ENCODE measurements at regions not wholly inside any gene's neighbourhood (a gene's known extent, or its start where the extent isn't known, plus 50 kb on each side); places are given as distances from the start of the nearest gene placed in this dataset.

DNA sequence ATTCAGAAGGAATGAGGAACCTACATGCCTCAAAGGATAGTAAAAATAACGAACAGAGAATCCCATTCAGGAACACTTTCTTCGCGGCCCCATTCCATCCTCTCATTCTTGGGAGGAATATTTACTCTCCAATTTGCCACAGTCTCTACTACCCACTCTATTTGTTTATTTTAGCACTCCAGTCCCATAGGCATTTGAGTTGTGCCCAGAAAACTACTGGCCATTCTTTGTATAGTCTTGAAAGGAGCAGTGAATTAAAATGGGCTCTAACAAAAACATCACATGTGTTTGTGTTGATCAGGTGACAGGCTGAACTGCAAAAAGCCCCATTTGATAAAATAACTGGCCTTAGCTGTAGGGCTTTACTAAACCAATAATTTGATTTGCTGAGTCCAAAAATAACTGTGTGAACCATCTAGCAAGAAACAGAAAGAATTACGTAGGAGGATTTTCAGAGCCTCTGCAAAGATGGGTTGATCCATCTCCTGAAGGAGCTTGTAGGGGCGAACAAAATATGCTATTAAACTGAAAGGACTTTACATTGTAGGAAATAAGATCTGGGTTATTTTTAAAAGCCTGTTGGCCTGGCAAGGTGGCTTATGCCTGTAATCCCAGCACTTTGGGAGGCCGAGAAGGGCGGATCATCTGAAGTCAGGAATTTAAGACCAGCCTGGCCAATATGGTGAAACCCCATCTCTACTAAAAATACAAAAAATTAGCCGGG lies 142.3 kb upstream of the CPNE8 start:
- no peak for DNase-seq (ENCODE audit: low read depth, low spot score)

DNA sequence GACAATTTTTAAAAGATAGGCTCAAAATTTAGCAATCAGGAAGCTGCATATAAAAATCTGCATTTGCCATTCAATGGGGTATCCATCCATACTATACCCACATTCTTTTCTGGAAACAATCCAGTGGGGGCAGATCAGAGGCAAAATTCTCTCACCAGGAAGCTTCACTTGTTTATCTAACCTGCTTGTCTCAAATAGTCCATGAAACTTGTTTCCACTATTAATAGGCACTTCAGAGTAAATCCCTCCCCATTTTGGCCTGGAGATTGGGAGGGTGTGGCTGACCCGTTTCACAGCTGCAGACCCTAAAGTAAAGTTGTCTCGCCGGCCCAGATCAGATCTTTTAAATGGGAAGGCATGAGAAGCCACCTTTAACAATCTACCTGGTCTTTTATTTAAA lies 139.4 kb upstream of the CPNE8 start:
- DNase-seq (ENCODE audit: low read depth, low spot score), result no peak

DNA sequence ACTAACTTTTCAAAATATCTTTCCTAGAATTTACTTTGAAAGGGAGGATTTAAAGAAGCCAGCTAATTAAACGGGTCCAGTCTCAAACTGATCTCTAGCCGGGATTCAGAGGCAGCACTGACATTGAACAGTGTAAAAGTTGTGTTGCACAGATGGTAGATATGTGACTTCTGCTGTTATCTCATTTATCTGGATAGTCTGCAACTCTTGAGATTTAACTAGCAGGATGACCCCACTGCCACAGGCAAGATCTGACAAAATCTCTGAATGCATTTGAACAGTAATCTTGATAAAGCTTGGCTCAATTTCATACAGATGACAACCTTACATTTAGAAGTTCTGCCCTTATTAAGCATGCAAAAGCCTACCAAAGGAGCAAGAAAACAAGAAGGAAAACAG lies 138.0 kb upstream of the CPNE8 start:
- no peak for DNase-seq (ENCODE audit: low read depth, low spot score)

DNA sequence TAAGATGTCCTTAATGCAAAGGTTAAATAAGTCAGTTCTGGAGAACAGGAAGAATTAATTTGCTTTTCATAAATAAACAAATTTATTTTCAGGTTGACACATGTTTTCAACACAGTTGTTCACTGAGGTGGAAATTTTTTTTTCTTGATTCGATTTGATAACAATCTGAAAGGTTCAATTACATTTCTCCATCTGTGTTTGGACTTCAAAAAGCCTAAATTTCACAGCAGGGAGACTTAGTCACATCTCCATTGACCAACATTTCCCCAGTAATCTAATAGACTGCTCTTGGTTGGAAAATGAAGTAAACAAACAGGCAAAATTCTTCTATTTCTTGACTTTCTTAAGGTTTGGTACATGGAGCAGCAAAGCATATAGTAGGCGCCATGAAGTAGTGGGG lies 134.9 kb upstream of the CPNE8 start:
- DNase-seq (ENCODE audit: low read depth, low spot score), result no peak

DNA sequence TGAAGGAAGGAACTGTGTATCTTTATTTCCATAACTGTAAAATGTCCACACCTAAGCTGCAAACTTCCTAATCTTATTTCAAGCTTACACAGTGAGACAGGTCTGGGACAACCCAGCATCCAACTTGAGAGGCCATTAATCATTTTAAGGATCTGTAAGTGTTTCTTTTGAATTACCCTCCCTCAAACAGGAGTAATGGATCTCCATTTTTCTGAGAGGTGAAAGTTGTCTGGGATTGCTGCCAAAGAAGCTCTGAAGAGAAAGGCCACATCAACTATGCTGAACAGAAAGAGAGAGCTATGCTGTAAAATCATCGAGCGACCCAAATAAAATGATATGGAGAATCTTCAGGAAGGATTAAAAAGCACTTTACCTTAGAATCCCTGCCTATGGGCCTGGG lies 131.7 kb upstream of the CPNE8 start:
- DNase-seq (ENCODE audit: low read depth, low spot score), result no peak

DNA sequence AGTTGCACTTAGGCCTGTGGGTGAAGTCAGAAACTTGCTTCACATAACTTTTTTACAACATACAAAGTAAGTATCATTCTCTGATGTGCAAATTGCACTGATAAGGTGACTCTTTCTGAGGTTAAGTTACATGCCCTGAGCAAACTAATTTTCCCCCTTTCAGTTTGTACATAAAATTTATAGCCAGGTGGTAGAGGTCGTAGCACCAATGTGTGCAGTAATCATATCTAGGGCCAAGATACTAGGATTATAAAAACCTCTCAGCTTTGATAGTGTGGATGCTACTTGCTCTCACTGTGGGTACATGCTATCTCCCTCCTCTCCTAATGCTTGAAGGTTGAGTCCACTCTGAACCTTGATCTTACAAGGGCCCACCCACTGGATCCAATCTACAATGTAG lies 130.7 kb upstream of the CPNE8 start:
- DNase-seq (ENCODE audit: low read depth, low spot score), result no peak

DNA sequence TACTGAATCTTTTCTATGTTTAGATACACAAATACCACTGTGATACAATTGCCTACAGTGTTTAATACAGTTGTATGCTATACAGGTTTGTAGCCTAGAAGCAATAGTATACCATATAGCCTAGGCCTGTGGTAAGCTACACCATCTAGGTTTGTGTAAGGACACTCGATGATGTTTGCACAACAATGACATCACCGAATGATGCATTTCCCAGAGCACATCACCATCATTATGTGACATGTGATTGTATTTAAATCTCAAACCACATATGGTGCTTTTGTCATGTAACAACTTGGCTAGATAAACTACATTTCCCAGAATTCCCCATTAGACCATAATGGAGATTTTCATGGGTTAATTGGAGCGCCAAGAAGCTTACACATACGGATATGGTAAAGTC lies 128.4 kb upstream of the CPNE8 start:
- DNase-seq (ENCODE audit: low read depth, low spot score), result no peak

DNA sequence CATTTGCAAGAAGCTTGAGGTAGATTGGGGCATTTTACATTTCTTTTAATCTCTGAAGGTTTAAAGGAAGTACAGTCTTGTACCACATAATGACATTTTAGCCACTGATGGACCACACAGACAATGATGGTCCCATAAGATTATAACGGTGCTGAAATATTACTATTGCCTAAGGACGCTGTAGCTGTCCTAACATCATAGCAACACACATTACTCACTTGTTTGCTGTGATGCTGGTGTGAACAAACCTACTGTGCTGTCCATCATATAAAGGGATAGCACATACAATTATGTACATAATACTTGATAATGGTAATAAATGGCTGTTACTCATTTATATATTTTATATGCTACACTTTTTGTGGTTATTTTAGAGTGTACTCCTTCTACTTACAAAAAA lies 127.1 kb upstream of the CPNE8 start:
- DNase-seq (ENCODE audit: low read depth, low spot score), result no peak

DNA sequence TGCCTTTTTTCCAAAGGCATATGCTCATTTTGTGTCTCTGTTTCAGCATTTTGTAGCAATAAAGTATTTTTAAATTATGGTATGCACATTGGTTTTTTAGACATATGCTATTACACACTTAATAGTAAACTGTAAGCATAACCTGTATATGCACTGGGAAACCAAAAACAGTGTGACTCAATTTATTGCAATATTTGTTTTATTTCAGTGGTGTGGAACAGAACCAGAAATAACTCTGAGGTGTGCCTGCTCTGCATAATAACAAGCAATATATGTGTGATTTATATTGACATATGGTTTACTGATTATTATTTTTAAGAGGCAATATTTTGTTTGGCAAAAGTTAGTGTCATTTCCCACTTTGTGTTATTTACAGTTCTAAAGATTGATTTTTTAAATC lies 126.6 kb upstream of the CPNE8 start:
- DNase-seq (ENCODE audit: low read depth, low spot score), result no peak

DNA sequence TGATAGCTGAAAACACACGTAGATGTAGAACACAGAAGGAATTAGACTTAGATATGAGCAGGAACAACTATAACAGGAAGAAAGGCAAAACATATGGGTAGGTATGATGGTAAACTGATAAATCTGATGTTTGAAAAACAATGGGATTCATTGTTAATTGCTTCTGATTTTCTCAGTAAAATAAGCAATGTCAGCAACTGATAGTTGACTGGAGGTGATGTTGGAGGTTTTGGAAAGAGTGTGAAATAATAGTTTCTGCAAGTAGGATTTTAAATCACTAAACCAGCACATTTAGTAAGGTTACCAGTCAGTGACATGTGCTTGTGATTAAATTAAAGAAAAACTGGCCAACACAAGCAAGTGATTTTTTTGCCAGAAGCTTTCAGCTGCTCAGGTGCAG lies 123.0 kb upstream of the CPNE8 start:
- no peak for DNase-seq (ENCODE audit: low read depth, low spot score)

DNA sequence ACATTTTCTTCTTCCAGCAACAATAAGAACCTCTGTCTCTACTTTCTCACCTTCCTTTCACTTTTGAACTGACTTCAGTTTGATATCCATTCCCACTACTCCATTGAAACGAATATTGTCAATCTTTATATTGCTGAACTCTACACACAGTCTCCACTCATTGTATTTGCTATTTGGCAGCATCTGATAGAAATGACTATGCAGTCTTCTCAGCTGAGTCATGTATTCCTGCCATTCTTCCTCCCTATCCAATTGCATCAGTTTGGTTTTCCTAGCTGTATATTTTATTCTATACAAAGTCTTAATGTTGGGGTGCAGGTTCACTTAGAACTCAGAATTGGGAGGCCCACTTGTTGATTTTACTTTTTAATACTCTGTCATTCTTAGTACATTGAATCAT lies 107.5 kb upstream of the CPNE8 start:
- no peak for DNase-seq (ENCODE audit: low read depth, low spot score)

DNA sequence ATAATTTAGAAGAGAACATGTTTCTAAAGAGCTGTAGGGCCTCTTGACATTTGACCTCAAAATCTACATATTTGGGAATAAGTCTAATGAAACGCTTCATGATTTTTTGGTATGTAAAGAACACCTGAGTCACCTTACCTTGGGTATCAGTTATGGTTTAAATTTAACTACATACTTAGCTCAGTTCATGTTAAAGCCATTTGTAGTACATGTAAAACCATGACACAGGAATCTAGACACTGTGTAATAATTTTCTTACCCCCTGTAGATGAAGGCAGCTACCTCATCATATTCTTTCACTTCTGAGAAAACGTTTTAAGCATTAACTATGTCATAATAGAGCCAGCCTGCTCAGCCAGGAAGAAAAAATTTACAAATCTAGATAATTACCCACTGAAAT lies 105.8 kb upstream of the CPNE8 start:
- DNase-seq (ENCODE audit: low read depth, low spot score), result no peak

DNA sequence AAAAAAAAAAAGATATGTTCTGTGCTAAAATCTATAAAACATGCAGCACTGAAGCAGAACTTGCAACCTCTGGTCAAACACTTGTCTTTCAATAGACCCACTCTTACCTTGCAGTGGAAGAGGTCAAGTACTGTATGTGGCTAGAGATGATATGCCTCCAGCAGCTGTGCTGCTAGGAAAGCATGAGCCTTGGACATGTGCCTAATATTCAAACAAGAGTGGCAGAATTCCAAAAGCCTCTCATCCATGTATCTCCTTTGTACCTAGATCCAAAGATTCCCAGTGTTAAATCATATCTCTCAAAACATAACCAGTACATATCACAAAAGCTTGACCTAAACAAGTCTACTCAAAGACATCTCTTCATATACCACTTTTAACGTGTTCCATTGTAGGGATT lies 105.0 kb upstream of the CPNE8 start:
- DNase-seq (ENCODE audit: low read depth, low spot score), result no peak

DNA sequence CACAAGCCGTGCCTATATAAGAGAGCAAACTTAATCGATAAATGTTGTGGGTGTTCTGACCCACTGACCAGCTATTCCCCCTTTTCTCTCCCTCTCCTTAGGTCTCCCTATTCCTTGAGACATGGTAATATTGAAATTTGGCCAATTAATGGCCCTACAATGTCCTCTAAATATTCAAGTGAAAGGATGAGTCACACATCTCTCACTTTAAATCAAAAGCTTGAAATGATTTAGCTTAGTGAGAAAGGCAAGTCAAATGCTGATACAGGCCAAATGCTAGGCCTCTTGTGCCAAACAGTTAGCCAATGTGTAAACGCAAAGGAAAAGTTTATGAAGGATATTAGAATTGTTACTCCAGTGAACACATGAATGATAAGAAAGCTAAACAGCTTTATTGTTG lies 102.2 kb upstream of the CPNE8 start:
- DNase-seq (ENCODE audit: low read depth, low spot score), result no peak

DNA sequence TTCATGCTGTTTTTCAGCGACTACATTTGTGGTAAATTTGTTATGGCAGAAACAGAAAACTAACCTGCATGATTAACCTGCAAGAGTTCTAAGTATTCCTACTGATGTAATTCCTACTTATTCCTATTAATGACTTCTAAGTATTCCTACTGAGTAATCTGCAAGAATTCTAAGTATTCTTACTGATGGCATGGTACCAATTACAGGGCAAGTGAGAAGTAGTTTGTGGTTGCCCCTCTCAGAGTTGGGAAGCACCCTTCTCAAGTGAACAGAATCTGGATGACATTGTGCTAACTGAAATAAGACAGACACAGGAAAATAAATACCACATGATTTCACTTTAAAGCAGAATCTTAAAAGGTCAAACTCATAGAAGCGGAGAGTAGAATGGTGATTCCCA lies 100.9 kb upstream of the CPNE8 start:
- DNase-seq (ENCODE audit: low read depth, low spot score), result no peak

DNA sequence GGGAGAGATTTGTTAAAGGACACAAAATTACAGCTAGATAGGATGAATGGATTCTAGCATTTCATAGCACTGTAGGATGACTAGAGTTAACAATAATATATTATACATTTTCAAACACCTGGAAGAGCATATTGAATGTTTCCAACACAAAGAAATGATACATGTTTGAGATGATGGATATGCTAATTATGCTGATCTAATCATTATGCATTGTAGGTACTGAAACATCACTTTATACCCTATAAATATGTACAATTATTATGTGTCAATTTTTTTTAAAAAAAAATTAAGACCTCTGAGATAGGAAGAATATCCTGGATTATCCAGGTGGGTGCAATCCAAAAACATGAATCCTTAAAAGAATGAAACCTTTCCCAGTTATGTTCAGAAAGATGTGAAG lies 100.3 kb upstream of the CPNE8 start:
- DNase-seq (ENCODE audit: low read depth, low spot score), result no peak

DNA sequence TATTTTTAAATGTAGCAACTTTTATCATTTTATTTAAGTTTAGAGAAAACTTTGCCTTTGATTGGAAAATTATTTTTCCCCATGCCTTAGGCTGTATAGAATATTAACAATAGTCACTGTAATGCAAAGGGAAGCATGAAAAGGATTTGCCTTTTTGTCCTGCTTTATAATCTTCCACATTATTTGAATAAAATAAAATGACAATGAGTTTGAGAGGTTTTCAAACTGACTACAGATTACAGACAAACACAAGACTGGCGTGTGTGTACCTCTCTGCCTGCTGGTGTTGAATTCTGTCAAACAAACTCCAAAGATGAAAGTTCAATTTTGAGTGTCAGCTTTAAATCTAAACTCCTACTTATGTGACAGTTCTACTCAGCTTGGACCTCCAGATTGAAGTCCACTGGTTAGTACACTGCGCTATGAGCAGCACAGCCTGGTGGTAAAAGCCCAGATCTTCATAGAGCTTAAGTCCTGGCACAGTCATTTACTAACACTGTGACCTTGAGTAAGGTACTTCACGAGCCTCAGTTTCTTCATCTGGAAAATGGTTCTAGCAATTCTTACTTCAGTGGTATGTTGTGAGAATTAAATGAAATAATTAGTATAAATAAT lies 98.3 kb upstream of the CPNE8 start:
- DNase-seq (ENCODE audit: low read depth, low spot score), result no peak

DNA sequence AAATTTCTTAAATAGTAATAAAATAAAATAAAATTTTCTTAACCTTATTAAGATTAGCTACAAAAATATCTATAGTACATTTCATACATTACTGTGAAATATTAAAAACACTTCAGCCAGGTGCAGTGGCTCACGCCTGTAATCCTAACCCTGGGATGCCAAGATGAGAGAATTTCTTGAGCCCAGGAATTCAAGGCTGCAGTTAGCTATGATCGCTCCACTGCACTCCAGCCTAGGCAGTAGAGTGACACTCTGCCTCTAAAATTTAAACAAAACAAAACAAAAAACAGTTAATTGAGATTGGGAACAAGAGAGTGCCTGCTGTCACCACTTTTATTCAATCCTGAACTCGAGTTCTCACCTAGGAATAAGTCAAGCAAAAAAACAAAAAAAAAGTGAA lies 95.0 kb upstream of the CPNE8 start:
- no peak for DNase-seq (ENCODE audit: low read depth, low spot score)

DNA sequence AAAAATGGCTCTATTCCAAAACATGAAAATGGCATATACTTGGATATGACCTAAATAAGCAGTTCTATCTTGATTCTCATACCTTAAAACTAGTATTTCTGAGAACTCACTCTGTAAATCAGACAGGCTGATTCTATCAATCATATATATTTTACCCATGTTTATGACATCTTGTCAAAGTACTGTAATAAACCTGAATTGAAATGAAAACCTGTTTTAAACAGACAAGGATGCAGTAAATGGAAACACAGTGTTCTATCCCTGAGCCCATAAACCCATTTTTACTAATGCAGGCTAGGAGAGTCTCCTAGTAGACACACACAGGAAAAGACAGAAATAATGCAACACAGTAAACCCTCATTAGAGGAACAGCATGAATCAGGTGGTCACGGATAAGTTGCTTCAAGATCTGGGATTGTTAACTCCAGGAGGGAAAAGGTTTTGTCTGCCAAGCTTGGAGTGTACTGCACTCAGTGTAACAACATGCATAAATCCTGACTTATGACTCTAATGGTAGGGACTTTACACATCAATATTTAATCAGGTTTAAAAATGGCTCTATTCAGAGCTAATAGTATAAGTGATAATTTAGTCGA lies 93.6 kb upstream of the CPNE8 start:
- DNase-seq (ENCODE audit: low read depth, low spot score), result no peak

DNA sequence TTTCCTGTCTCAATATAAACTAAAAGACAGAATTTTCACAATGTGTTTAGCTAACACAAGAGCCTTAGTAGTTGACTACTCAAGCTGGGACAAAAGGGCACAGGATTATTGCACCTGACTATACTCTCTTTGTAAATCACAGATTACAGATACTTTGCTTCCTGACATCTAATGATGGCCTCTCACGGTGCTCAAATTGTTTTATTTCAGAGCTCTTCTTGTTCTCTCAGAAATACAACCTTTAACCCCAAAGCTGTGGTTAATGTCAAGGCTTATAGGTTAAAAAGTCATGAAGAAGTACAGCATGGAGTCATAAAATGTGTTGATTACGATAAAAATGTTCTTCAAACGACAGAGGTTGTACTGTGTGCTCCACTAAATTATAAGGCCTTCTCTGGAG lies 89.9 kb upstream of the CPNE8 start:
- DNase-seq (ENCODE audit: low read depth, low spot score), result no peak

DNA sequence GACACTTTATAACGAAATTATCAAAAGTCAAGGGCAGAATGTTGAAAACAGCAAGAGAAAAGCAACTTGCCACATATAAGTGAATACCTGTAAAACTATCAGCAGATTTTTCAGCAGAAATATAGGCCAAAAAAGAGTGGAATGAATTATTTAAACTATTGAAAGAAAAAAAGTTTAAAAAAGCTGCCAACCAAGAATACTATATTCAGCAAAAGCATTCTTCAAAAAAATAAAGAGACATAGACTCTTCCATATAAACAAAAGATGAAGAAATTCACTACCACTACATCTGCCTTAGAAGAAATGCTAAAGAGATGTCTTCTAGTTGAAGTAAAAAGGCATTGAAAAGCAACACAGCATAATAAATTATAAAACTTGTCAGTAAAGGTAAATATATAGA lies 80.6 kb upstream of the CPNE8 start:
- no peak for DNase-seq (ENCODE audit: low read depth, low spot score)

DNA sequence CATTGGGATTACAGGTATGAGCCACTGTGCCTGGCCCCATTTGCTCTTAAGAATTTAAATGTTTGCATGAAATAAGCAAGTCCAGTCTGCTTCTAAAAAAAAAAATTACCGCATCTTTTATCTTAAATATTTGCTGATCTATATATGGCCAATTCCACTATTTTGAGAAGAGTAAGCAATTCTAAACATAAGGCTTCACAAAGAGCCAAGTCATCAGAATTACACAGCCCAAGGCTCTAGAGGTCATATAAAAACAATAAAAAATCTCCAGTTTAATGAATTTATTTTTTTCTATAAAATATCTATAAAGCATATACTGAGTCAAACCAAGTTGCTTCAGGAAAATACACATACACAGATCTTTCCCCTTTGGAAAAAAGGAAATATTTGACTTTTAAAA lies 79.0 kb upstream of the CPNE8 start:
- no peak for DNase-seq (ENCODE audit: low read depth, low spot score)

DNA sequence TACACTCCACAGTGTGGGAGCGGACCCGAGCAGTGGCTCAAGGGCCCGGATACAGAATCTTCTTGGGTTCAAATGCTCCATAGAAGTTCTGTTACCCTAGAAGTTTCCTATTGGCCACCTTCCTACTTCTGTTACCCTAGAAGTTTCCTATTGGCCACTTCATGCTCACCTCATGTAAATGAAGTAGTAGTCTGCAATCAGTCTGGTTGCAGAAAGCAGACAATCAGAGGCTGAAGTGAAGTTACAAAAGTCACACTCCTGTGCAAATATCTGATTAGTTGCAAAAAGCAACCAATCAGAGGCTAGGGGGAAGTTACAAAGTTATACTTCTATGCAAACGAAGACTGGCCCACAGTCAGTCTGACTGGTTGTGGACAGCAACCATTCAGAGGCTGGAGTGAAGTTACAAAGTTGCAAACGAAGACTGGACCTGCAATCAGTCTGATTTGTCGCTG lies 77.8 kb upstream of the CPNE8 start:
- no peak for DNase-seq (ENCODE audit: low read depth, low spot score)

Measured in smooth muscle cell of the brain vasculature (primary cell).